ENCODE measurements at regions not wholly inside any gene's neighbourhood (a gene's known extent, or its start where the extent isn't known, plus 50 kb on each side); places are given as distances from the start of the nearest gene placed in this dataset.
"Not testable (repeated sequence)": the region's sequence is repeated elsewhere in the genome, so short reads cannot be mapped to it uniquely, and the experiment has no call there.

GRCh38 chr3:107001635-107002034 lies 375.6 kb upstream of the CCDC54 start:
- no peak for DNase-seq (ENCODE audit: low spot score)

DNA sequence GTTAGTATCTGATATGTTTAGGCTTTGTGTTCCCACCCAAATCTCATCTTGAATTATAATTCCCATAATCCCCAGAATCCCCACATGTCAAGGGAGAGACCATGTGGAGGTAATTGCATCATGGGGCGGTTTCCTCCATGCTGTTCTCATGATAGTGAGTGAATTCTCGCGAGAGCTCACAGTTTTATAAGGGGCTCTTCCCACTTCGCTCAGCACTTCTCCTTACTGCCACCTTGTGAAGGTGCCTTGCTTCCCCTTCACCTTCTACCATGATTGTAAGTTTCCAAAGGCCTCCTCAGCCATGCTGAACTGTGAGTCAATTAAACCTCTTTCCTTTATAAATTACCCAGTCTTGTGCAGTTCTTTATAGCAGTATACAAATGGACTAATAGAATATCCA lies 371.9 kb upstream of the CCDC54 start:
- DNase-seq (ENCODE audit: low spot score) = not testable (repeated sequence)

DNA sequence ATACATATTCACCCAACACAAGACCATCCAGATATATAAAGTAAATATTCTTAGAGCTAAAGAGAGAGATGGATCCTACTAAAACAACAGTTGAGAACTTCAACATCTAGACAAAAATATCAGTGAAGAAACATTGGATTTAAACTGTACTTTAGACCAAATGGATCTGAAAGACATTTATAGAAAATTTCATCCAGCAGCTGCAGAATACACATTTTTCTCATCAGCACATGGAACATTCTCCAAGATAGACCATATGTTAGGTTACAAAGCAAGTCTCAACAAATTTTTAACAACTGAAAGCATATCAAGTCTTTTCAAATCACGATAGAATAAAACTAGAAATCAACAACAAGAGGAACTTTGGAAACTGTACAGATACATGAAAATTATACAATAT lies 369.0 kb upstream of the CCDC54 start:
- DNase-seq (ENCODE audit: low spot score) = no peak

GRCh38 chr3:107013641-107014040 lies 363.6 kb upstream of the CCDC54 start:
- no peak for DNase-seq (ENCODE audit: low spot score)

GRCh38 chr3:107024551-107025026 lies 352.6 kb upstream of the CCDC54 start:
- DNase-seq (ENCODE audit: low spot score) = no peak

GRCh38 chr3:107025961-107026360 lies 351.3 kb upstream of the CCDC54 start:
- DNase-seq (ENCODE audit: low spot score) = no peak

- DNase-seq (ENCODE audit: low spot score) = no peak
Measured at GRCh38 chr3:107028086-107028485, 349.2 kb upstream of the CCDC54 start.

- DNase-seq (ENCODE audit: low spot score) = no peak
Measured at GRCh38 chr3:107028626-107029025, 348.6 kb upstream of the CCDC54 start.

GRCh38 chr3:107032111-107032510 lies 345.1 kb upstream of the CCDC54 start:
- no peak for DNase-seq (ENCODE audit: low spot score)

DNA sequence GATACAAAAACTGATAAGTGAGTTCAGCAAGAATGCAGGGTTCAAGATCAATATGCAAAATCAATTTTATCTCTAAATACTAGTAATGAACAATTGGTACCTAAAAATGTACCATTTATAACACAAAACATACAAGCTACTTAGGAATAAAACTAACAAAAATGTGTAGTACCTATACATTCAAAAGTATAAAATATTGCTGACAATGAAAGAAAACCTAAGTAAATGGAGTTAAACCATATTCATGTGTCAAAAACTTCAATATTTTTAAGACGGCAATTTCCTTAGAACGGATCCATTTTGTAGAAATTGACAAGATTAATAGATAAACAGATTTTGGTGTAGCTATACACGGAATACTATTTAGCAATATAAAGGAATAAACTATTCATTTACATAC lies 343.1 kb upstream of the CCDC54 start:
- DNase-seq (ENCODE audit: low spot score) = no peak

GRCh38 chr3:107035176-107035575 lies 342.1 kb upstream of the CCDC54 start:
- no peak for DNase-seq (ENCODE audit: low spot score)

- DNase-seq (ENCODE audit: low spot score) = no peak
Measured at GRCh38 chr3:107044677-107045076, 332.6 kb upstream of the CCDC54 start.

DNA sequence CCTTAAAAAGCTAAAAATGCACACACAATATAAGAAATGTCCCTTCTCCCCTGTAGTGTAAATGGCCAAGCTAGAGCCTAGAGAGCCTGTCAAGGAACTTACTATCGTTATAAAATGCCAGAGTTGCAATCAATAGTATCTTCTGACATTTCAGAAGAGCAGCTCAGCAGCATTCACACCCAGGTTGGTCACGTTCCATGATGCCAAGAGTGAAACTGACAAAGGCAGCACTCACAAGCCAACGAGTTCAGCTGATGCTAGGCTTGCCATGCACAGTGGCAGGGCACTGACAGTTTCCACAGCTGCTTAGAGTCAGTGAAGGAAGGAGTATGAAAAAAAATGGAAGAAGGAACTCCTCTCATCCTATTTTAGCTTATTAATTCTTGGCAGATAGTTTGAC lies 331.4 kb upstream of the CCDC54 start:
- no peak for DNase-seq (ENCODE audit: low spot score)

GRCh38 chr3:107055181-107055942 lies 321.9 kb upstream of the CCDC54 start:
- DNase-seq (ENCODE audit: low spot score) = no peak

- no peak for DNase-seq (ENCODE audit: low spot score)
Measured at GRCh38 chr3:107061466-107061865, 315.8 kb upstream of the CCDC54 start.

DNA sequence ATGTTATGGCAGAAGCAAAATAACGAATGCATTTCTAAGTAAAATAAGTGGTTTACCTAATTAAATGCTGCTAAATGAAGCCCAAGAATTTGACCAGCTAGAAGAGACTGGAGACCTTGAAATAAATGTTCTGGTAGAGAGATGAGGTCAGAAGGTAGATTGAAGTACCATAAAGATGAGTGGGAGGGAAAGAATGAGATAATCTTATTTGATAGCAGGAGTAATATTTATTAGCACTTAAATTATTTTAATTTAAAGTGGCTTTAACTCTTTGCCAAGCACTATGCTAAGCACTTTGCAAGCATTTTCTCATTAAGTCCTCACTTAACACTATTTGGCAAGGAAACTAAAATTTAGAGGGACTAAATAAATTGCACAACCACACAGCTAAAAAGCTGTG lies 314.9 kb upstream of the CCDC54 start:
- DNase-seq (ENCODE audit: low spot score) = no peak

- DNase-seq (ENCODE audit: low spot score) = no peak
Measured at GRCh38 chr3:107062787-107063186, 314.5 kb upstream of the CCDC54 start.

DNA sequence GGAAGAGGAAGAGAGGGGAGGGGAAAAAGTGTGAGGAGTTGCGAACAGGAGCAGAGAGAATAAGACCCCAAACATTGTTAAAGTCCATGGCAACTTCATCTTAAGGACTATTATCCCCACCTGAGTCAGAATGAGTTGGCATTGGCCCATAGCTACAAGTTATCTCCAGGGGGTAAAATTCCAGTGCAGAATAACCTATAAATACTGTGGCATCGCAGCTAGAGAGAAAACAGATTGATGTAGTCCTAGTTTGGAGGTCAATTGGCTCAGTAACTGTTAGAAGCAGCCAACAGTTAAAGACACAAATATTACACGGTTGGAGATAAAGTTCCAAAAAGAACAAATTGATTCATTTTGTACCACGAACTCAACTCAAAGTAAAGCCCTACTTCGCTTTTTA lies 313.9 kb upstream of the CCDC54 start:
- DNase-seq (ENCODE audit: low spot score) = no peak

GRCh38 chr3:107064405-107065060 lies 312.7 kb upstream of the CCDC54 start:
- DNase-seq (ENCODE audit: low spot score) = peak; percentile 75

GRCh38 chr3:107065094-107065861 lies 312.0 kb upstream of the CCDC54 start:
- DNase-seq (ENCODE audit: low spot score) = no peak

DNA sequence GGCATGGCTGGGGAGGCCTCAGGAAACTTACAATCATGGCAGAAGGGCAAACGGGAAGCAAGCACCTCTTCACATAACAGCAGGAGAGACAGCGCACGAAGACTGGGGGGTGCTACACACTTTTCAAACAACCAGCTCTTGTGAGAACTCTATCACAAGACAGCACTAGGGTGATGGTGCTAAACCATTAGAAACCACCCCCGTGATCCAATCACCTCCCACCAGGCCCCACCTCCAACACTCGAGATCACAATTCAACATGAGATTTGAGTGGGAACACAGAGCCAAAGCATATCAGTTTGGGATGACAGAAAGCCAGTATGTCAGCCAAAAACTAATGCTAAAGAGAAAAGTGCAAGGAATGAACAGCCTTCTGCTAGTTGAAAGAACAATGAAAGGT lies 309.8 kb upstream of the CCDC54 start:
- no peak for DNase-seq (ENCODE audit: low spot score)

GRCh38 chr3:107068980-107069379 lies 308.3 kb upstream of the CCDC54 start:
- no peak for DNase-seq (ENCODE audit: low spot score)

DNA sequence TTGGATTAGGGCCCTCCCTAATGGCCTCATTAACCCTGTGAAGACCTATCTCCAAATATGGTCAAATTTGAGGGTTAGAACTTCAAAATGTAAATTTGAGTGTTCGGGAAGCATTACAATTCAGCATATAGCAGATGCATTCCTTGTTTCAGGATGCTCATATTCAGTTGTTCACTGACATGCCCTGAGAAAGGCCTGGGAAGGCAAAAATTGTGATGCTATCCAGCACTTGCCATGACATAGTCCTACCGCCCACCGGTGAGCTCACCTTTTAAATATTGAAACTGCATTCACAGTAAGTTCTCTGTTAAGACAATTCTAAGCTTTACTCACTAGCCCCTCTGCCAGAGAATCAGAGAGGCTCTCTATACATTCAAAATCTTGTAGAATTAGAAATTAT lies 300.3 kb upstream of the CCDC54 start:
- DNase-seq (ENCODE audit: low spot score) = no peak
